ENCODE measurements at regions not wholly inside any gene's neighbourhood (a gene's known extent, or its start where the extent isn't known, plus 50 kb on each side); places are given as distances from the start of the nearest gene placed in this dataset.

- TF ChIP-seq CTCF (conservative IDR thresholded peaks at IDR 0.05; ENCODE audit: low read length) (no peak), EZH2phosphoT487 (IDR thresholded peaks at IDR 0.05; ENCODE audit: borderline replicate concordance, low read depth, low read length) (no peak)
Observed at GRCh38 chr15:46660096-46660842, 1025.4 kb downstream of the SQOR start.

All from OCI-LY7 (cell line).